ENCODE measurements at regions not wholly inside any gene's neighbourhood (a gene's known extent, or its start where the extent isn't known, plus 50 kb on each side); places are given as distances from the start of the nearest gene placed in this dataset.
A peak's percentile ranks its signal among the peaks of the same experiment; 100 is the strongest.

- no peak overlapping the region for H3K4me3 ChIP-seq (ENCODE audit: low read depth, low read length)
- TF ChIP-seq CTCF (IDR thresholded peaks at IDR 0.05; ENCODE audit: insufficient read depth, low read depth, low read length, missing control alignments): peak; percentile 97
- DNase-seq (ENCODE audit: low read depth): peak; percentile 64
Measured at GRCh38 chr2:234550511-234551107, 53.7 kb upstream of the ARL4C start.

DNA sequence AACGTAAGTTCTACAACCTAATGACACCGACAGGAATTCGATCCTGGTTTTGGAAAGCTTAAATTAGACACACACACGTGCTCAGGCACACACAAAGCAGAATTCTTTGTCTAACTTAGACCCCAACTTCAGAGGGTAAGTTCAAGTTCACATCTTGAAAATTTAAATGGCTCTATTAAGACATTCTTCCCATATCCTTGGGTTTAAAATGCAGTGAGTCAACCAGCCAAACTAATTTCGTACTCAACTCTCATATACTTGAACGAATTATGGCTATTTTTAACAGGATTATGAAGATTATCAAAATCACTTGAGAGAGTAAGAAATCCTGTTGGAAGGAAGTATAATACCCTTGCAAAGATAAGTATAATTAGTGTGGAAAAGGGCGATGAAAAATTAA, 53.2 kb upstream of the ARL4C start:
- TF ChIP-seq CTCF (IDR thresholded peaks at IDR 0.05; ENCODE audit: insufficient read depth, low read depth, low read length, missing control alignments): no peak
- DNase-seq (ENCODE audit: low read depth): no peak
- H3K4me3 ChIP-seq (ENCODE audit: low read depth, low read length): no peak overlapping the region

DNA sequence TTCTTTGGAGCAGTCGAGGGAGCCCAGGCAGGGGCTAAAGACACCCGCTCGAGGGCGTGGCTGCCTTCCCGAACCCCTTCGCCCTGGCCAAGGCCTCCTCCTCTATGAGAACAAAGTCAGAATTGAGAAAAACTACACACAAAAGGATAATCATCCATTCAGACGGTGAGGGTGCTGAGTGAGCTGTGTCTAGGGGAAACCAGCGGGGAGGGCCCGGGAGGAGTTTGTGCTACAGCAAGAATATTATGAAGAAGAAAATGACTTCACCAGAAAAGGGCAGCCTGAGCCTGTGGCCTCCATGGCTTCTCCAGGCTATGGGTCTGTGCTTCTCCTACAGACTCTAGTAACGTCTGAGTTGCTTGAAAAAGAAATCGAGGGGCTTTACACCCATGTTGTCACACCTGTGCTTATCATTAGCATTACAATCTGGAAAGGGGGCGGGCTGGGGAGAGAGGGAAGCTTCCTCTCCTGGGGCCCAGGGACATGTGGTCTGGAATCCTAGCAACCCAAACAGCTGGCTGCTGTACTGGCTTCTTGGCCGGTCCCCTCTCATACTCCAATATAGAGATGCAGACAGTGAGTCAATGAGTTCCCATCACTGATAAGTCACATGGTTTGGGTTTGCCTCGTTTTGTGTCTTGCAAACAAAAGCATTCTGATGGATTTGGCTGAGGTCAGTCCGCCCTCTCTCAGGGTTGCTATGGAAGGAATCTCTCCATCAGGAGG, 52.0 kb upstream of the ARL4C start:
- TF ChIP-seq CTCF (IDR thresholded peaks at IDR 0.05; ENCODE audit: insufficient read depth, low read depth, low read length, missing control alignments): no peak
- no peak for DNase-seq (ENCODE audit: low read depth)
- no peak overlapping the region for H3K4me3 ChIP-seq (ENCODE audit: low read depth, low read length)

- H3K4me3 ChIP-seq (ENCODE audit: low read depth, low read length): no peak overlapping the region
- TF ChIP-seq CTCF (IDR thresholded peaks at IDR 0.05; ENCODE audit: insufficient read depth, low read depth, low read length, missing control alignments): no peak
- DNase-seq (ENCODE audit: low read depth): no peak
Measured at GRCh38 chr2:234546770-234547169, 49.9 kb upstream of the ARL4C start.
